HG03196 (cell line): ENCODE measurements at regions not wholly inside any gene's neighbourhood (a gene's known extent, or its start where the extent isn't known, plus 50 kb on each side); places are given as distances from the start of the nearest gene placed in this dataset.
"Not testable (repeated sequence)": the region's sequence is repeated elsewhere in the genome, so short reads cannot be mapped to it uniquely, and the experiment has no call there.

Experiments
- ATAC-seq: cut with Tn5 transposase; IDR thresholded peaks from one replicate; pipeline ENCODE4 v1.9.1; 2021; ENCODE audit not compliant: unreplicated experiment

DNA sequence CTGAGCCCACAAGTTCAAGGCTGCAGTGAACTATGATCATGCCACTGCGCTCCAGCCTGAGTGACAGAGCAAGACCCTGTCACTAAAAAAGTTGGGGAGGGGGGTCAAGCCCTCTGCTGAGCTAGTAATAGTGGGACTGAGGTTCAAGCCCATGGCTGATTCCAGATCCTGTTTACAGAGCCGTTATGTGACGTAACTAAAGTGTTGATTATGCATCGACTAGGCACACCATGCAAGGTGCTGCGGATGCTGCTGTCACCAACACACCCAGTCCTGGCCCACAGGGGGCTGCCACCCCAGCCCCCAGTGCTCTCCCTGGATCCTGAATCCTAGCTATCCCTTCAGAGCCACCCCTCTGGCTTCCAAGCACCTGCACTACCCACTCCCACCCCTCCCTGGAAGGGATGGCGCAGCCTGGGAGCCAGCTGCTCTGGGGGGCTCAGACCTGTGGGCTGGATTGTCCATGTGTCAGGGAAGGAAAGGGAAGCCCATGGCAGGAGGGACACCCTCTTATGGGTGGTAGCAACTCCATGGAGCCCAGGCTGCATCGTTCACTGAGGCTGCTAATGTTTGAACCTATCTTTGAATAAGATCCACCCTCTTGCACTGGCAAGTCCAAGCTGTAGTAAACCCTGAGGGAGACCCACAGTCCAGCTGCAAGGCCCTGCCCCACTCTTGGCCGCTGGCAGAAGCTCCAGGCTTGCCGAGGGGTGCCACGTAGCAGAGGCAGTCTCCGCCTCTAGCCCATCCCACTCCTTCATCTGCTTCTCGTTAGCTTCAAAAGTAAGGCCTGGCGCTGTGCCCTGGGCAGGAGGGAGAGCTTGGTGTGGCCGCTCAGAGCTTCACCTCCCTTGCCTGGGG, 95.0 kb downstream of the SNX5 start:
- ATAC-seq, result no peak

DNA sequence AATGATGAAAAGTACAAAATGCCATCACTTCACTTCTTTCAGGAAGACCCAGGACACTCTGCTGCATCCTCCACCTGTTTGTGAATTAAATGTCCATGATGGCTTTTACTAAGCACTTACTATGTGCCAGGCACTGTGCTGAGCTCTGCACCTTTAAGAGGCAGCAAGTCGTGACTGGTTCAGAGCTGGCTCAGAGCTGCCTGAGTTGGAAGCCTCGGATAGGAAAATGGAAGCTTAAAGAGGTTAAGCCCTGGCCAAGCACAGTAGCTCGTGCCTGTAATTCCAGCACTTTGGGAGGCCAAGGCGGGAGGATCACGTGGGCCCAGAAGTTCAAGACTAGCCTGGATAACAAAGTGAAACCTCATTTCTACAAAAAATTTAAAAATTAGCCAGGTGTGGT, 95.6 kb downstream of the SNX5 start:
- ATAC-seq, result no peak

DNA sequence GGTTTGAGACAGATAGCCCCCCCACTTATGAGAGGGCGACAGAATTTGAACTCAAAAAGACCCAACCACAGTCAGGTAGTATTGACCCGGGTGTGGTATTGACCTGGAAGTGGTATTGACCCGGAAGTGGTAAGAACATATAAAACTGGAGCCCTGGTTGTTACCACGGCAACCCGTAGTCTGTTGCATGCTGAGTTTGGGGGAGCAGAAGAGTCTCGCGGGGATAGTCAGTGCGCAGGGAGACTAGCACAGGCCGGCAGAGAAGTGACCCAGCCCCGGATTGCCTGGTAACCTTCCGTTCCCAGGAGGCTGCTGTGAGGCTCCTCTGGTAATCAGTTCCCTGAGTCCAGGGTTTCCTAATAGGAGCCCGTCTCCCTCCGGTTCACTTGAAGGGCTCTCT, 96.2 kb downstream of the SNX5 start:
- ATAC-seq, result no peak

DNA sequence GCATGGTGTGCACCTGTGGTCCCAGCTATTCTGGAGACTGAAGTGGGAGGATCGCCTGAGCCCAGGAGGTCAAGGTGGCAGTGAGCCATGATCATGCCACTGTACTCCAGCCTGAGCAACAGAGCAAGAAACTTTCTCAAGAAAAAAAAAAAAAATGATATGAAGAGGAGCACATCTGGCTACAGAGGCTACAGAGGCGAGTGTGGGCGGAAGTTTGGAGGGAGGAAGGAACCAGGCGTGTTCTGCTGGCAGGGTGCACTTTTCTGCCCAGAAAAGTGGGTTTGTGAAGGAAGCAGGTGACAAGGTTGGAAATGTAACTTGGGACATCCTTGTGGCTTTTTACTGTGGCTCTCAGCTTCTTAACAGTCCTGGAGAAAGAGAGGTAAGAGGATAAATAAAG, 96.7 kb downstream of the SNX5 start:
- no peak for ATAC-seq

- ATAC-seq, result no peak
Observed at GRCh38 chr20:17871181-17871580, 97.4 kb downstream of the SNX5 start.

DNA sequence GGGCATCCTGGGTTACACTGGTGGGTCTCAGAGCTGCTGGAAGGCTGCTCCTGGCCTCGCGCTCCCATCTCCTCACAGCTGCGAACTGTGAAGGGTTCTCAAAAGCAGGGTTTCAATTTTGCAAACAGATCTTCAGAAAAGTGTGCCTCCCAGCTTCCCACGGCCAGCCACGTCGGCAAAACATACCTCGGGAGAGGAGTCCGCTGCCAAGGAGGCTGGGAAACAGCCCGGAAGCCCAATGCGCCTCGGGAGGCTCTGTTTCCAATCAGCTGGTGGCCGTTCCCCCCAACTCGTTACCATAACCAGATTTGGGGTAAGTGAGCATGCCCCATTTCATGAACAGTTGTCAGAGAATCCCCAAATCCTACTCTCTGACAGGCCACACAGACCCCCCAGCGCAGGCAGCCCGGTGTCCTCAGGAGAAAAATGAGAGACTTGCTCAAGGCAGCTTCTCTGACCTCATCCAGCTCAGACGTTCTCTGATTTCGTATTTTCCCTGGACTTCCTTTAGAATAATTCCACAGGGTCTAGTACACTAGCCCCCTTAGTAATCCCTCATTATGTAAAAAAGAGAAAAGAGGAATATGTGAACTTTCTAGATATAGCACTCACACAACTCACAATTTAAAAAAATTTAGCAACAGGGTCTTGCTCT, 98.4 kb downstream of the SNX5 start:
- ATAC-seq, result no peak

DNA sequence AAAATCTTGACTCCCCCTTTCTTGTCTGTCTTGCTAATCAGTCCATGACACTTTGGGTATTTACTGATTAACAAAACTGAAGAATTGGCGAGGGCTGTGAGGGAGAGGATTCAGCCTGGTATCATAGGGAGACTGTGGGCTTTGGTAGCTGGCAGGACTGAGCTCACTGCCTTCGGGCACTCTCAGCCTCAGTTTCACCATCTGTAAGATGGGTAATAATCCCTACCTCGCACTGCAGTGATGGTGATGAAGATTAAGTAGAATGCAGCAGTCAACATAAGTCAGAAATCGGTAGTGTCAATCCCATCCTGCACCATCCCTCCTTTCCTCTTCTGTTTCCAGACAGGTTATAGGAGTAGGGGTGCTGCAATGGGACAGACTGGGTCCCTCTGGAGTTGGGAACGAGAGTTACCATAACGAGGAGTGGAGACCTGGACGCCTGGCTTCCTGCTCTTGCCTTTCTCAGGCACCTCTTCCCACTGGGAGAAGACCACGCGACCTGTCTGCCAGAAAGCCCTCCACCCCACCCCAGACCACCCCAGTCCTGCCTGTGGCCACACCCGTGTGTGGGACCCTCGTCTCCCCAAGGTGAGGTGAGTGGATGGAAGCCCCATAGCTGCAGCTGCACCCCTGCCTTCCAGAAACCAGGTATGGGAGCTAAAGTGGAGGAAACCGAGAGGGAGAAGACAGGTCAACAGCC, 99.1 kb downstream of the SNX5 start:
- ATAC-seq, result no peak

GRCh38 chr20:17868700-17869231, 99.8 kb downstream of the SNX5 start:
- ATAC-seq, result no peak

GRCh38 chr20:17868151-17868550, 100.4 kb downstream of the SNX5 start:
- no peak for ATAC-seq

DNA sequence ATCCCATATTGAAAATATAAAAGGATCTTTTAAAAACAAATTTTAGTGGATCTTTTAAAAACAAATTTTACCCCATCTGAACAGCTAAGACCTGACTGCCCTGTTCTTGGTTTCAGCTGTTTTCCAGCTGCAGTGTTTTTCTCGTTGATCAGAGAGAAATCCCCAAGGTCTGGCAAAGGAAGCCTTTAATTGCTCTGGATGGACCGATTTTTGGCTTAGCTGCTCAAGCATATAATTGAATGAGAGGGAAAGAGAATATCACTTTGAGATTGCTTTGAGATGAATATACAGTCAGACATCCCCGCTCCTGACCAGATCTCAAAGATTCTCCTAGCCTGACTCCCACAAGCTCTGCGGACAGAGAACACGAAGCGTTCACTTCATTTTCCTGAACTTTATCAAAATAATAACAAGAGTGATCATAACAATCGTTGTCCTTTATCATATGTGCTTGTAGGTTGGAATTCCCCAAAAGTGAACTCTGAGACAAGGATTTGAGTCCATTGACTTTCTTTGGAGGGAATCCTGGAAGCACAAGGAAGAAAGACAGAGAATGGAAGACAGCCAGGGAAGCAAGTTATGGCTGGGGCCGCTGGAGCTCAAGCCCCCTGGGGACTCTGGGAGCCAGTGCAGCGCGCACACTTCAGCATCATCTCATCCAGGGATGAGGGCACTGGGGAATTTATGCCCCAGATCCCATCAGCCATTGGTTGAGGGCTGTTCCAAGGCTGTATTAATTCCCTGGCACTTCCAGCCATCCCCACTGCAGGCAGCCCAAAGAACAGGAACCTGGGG, 101.3 kb downstream of the SNX5 start:
- no peak for ATAC-seq

DNA sequence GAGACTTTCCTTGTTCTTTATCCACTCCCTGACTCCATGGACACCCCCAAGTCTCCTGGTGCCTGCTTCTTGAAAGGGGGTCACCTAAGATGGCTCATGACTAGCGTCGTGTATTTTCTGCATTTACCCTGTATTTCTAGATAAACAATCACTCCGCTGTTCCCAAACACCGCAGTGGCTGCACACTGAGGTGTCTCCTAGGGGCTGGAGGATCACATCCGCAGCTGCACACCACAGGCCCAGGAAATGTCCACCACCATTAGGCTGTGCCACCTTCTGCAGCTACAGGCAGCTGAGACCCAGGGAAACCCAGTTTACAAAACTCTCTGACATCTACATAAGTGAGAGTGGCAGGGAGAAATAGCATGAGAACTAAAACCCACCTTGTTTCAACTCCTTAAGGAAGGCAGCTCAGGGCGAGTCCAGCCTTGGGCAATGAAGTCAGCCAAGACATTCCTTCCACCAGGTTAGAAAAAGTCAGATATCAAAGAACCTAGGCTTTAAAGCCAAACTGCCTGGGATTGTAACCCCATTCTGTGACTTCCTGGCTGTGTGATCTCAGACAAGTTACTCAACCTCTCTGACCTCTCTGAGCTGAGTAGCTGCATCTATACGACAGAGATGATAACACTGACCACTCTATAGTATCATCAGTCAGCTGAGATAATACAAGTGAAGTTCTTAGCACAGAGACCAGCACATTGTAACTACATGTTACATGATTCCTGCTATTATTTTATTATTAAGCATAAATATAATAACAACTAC, 102.2 kb downstream of the SNX5 start:
- ATAC-seq, result no peak

DNA sequence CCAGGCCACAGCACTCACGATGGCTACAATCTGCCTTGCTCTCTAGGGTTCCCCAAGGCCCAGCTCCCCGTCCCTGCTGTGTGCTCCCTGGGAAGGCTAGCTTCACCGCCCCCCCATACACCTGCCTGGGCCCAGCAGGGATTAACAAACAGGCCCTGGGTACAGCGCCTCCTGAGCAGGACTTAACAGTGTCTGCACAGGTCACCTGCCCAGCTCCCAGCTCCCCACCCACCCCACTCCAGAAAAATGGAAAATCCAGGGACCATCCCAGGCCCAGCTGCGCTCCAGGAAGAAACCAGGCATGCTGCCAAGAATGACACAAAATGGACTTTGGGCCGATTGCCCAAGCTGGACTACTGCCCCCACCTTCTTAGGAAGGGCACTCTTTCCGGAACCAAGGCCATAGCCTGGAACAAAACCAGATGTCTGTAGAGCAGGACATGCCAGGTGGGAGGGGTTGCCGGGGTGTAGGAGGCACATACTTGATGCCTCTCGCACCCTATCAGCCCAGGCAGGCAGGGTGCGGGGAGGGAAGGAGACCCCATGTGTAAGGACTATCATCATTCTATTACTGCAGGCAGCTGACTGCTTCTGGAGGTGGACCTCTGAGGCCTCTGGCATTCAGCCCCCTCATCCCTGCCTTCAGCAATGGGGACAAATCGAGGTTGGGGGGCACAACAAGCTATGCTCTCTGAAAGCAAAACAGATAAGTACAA, 104.9 kb downstream of the SNX5 start:
- no peak for ATAC-seq

DNA sequence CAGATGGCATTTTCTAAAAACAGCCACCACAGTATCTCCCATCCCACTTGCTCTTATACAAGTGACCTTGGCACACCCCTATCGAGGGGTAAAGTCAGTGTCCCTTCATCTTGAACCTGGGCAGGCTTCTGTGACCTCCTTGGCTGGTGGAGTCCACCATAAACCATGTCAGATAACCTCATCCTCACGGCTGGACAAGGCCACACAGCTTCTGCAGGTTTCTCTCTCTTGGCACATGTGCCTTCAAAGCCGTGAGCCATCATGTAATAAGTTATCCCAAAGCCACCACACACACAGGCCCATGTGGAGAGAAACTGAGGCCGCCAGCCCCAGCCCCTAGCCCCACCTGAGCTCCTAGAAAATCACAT, 105.4 kb downstream of the SNX5 start:
- ATAC-seq, result no peak

DNA sequence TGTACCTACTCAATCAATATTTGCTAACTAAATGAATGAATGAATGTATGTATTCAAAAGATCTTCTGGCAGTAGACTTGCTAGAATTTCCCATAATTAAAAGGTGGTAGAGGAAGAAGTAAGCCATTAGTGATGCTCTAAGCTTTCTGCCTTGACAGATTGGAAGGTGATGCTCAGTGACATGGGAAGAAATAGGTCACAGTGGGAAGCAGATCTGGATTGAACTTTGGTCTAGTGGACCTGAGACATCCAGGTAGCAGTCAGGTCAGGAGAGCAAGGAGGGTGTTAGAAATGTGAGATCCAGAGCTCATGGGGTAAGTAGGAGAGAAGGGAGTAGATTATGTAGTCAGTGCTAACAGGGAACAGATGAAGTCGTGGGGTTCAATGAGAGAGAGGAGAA, 106.4 kb downstream of the SNX5 start:
- no peak for ATAC-seq

GRCh38 chr20:17861620-17862019, 107.0 kb downstream of the SNX5 start:
- ATAC-seq, result not testable (repeated sequence)

DNA sequence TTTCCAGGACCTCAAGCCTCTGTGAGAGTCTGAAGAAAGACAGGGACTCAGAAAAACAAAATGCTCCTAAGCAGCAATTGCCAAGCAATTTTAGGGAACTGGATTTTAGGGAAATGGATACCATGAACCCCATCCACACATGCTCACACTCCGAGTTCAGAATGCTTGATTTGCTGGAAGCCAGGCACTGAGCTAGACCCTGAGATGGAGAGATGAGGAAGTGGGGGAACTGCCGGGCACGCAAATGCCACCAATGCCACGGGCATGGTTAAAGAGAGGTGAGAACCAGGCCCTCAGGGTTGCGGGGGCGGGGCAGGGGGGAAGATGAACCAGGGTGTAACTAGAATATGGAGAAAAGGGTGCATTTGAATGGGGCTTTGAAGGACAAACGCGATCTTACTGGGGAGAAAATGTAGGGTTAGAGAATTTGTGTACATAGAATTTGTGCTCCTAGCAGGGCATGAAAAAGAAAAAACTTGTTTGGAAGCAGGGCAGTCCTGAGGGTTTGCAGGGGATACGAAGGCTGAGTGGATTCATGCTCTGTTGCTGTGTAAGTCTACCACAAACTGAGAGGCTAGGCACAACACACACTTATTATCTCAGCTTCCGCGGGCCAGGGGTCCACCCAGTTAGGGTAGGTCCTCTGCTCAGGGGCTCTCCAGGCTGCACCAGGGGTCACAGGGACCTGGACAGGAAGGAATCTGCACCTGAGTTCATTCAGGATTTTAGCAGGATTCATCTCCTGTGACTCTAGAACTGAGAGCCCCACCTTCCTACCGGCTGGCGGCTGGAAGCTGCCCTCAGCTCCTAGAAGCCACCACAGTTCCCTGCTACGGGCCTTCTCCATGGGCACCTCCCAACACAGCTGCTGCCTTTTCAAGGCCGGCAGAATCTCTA, 108.0 kb downstream of the SNX5 start:
- no peak for ATAC-seq

DNA sequence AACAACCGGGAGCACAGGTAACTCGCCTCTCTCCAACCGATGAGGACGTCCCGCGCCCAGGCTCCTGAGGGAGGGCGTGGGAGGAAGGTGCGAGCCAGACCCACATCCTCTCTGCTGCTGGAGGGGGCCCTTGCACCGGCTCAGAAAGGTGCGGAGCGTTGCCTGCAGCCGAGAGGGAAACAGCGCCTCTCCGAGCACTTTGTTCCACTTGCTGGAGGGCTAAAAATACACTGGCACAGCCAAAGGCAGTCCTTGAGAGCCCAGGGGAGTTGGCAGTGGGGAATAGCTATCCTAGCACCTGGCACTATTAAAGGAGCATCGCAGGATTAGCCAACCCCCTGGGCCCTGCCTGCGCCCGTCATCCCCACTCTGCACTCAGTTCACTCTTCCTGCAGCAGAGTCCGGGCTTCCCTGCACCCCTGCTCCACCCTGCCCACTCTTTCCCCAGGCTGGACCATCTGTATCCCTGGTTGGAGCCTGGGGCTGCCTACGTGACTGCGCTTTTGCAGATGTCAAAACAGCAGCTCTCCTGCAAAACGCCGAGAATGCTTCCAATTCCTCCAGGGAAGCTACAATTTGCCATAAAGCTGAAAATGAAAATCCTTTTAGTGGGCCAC, 108.9 kb downstream of the SNX5 start:
- ATAC-seq, result no peak

DNA sequence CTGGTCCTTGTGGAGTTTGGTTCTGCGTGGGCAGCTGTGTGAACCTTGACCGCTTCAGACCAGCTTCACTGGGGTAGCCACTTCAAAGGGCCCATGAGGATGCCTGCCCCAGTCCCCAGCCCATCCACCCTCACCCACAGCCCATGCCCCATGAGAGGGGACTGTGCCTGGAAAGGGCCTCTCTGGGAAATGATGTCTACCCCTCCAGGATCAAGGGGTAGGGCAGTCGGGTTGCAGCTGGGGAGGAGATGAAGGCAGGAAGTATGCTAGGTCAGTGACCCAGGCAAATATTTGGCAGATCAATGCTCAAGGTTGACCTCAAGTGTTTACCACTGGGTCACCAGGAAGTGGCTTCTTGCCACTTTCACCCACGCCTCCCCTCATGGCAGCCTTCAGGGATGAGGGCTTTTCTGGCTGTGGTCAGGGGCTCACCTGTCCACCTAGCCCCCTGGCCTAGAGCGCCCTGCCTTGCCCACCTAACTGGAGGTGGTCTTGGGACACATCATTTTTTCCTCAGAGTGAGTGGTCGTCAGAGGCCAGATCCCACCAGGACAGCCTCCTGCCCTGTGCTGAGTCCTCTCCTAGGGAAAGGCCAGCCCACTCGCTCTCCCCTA, 109.5 kb downstream of the SNX5 start:
- ATAC-seq, result peak; percentile 44
